Effector memory CD8-positive, alpha-beta T cell (primary cell): ENCODE measurements at regions not wholly inside any gene's neighbourhood (a gene's known extent, or its start where the extent isn't known, plus 50 kb on each side); places are given as distances from the start of the nearest gene placed in this dataset.

ENCODE experiments used
- ATAC-seq: fragments of 150-1000 bp; cut with Tn5 transposase; replicated peaks from 2 replicates; pipeline ENCODE4 v1.10.0; 2021; ENCODE audit warnings: mild to moderate bottlenecking, moderate library complexity
- DNase-seq, 3 experiments: peaks; one replicate each; pipeline ENCODE4 v3.0.0; 2021
- H3K27ac Mint-ChIP-seq, 2 donors: one replicate each; pipeline ENCODE4 v1.8.0; 2022; ENCODE audit warnings: mild to moderate bottlenecking in 2 of 2, mixed read lengths in 2 of 2, moderate library complexity in 2 of 2
- H3K27me3 Mint-ChIP-seq, 2 donors: one replicate each; pipeline ENCODE4 v1.8.0; 2022; ENCODE audit warnings: mixed read lengths in 2 of 2
- H3K36me3 Mint-ChIP-seq: one replicate; pipeline ENCODE4 v1.8.0; 2022; ENCODE audit warnings: mild to moderate bottlenecking, moderate library complexity, mixed read lengths; ENCODE audit not compliant: insufficient read depth
- H3K4me1 Mint-ChIP-seq, 2 donors: one replicate each; pipeline ENCODE4 v1.8.0; 2022; ENCODE audit warnings: low read depth in 2 of 2, mixed read lengths in 2 of 2
- H3K4me3 Mint-ChIP-seq, 2 donors: one replicate each; pipeline ENCODE4 v1.8.0; 2022; ENCODE audit warnings: mild to moderate bottlenecking in 2 of 2, mixed read lengths in 2 of 2, moderate library complexity in 2 of 2
- H3K9me3 Mint-ChIP-seq, 2 donors: one replicate each; pipeline ENCODE4 v1.8.0; 2022; ENCODE audit warnings: mixed read lengths in 2 of 2

DNA sequence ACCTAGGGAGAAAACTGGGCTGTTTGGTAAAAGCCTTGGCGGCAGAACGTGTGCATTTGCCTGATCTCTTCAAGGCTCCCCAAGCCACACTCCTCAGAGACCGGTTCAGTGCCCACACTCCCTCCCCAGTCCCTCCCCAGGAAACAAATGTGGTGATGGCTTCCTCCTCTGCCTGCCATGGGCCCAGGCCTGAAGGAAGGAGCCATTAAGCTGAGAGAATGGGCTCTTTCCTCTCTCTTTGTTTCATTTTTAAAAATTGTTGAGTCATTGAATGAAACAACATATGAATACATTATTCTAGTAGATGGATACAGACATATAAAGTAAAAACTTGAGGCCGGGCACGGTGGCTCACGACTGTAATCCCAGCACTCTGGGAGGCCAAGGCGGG is 50.6 kb upstream of the YWHAQ start:
- no peaks in the 10 kb centered on the region for H3K9me3 Mint-ChIP-seq
- DNase-seq, result peak; percentile 47 to 53 (median 51)
- H3K27me3 Mint-ChIP-seq, result no peaks in the 10 kb centered on the region
- peak overlapping the region; percentile 93 to 98 for H3K27ac Mint-ChIP-seq
- peaks cover 17 to 18% of the 10 kb centered on the region in 2 donors for H3K4me1 Mint-ChIP-seq
- H3K4me3 Mint-ChIP-seq, result peak overlapping the region; percentile 54 to 62
- peaks cover 10% of the 10 kb centered on the region for H3K36me3 Mint-ChIP-seq
- ATAC-seq, result peak; percentile 95

DNA sequence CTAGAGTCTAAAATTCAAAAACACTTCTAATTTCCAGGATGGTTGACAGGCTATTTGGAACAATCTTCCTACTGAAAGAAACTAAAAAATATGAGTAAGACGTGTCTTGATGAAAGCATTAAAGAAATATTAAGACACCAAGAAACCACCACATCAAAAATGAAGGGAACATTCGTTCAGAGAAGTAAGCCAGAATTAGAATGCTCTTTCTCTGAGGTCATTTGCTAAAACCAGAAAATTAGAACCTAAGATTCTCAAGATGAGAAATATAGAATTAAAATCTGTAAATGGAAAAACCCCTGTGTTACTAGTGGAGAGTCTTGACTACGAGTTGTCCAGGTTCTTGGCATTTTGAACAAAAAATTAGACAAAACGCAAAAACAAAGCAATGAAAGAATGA is 54.8 kb upstream of the YWHAQ start:
- Mint-ChIP-seq H3K9me3 (no peaks in the 10 kb centered on the region), H3K36me3 (peaks cover 9% of the 10 kb centered on the region), H3K27me3 (no peaks in the 10 kb centered on the region), H3K4me3 (no peak overlapping the region), H3K4me1 (peaks cover 11 to 16% of the 10 kb centered on the region in 2 donors), H3K27ac (no peak overlapping the region)
- DNase-seq (no peak), ATAC-seq (no peak)

DNA sequence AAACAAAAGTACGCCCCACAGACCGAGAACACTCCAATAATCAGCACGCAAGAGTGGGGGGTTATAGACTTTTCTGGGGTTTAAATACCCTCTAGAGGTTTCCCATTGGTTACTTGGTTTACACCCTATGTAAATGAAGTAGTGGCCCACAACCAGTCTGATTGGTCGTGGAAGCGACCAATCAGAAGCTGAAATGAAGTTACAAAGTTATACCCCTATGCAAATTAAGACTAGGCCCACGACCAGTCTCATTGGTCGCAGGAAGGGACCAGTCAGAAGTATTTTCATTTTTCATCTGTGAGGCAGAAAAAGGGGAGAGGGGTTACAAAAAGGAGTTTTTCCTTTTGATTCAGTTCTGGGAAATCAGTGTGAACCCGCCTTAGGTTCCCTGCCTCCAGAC is 55.3 kb upstream of the YWHAQ start:
- Mint-ChIP-seq H3K36me3 (peaks cover 5% of the 10 kb centered on the region), H3K27me3 (no peaks in the 10 kb centered on the region), H3K9me3 (no peaks in the 10 kb centered on the region), H3K4me3 (no peak overlapping the region), H3K4me1 (peaks cover 7 to 12% of the 10 kb centered on the region in 2 donors), H3K27ac (no peak overlapping the region)
- no peak for ATAC-seq
- no peak for DNase-seq

DNA sequence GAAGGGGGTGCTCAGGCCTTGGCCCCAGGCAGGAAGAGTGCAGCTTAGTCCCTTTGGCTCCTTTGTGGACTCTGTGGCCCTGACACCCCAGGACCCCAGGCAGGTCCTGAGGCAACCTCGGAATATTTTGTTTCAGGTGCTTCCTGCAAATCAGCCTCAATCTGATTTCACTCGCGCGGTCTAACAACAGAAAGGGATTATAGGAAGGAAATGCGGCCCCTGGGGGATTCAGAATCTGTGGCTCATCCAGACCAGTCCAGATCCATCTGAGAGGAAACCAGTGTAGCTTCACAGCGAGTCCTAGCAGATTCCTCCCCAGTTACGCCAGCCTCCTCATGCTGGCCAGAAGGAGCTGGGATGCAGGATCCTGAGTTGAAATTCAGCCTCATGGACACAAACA is 59.5 kb upstream of the YWHAQ start:
- Mint-ChIP-seq H3K27me3 (no peaks in the 10 kb centered on the region), H3K9me3 (no peaks in the 10 kb centered on the region), H3K4me3 (no peak overlapping the region), H3K4me1 (peaks cover 13 to 17% of the 10 kb centered on the region in 2 donors), H3K27ac (peak overlapping the region; percentile 51 to 69), H3K36me3 (no peaks in the 10 kb centered on the region)
- ATAC-seq, result no peak
- DNase-seq, result no peak

DNA sequence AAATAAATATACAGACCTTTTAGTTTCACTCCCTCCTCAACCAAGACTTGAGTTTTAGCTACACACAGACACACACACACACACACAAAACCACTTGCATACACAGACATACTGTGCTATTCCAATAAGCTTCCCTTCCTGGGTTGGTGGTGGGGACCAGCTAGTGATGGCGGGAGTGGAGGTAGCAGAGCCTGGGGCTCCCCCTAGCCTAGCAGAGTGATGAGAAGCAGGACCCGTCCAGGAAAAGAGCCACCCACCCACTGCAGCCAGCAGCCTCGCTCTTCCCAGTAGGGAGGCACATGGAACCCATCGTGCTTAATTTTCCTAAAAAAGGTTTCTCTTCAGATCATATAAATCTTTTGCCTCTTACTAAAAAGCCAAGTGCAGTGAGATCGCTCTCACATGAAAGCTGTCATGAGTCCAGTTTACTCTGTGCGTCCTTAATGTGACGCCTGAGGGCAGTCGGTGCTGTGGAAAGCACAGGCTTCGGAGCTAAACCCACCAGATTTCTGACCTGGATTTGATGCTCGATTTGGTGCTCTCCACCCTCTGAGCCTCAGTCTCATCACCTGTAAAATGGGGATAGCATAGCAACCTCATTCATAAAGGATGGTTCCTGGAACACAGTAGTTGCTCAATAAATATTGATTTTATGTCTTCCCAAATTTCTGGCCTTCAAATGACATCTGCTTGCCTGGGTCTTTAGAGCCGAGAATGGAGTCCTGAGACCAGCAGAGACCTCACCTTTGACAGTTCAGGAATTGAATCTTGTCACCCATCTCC is 60.1 kb upstream of the YWHAQ start:
- Mint-ChIP-seq H3K4me3 (no peak overlapping the region), H3K36me3 (no peaks in the 10 kb centered on the region), H3K27ac (peak overlapping the region in 1 of 2 donors; percentile 46)

DNA sequence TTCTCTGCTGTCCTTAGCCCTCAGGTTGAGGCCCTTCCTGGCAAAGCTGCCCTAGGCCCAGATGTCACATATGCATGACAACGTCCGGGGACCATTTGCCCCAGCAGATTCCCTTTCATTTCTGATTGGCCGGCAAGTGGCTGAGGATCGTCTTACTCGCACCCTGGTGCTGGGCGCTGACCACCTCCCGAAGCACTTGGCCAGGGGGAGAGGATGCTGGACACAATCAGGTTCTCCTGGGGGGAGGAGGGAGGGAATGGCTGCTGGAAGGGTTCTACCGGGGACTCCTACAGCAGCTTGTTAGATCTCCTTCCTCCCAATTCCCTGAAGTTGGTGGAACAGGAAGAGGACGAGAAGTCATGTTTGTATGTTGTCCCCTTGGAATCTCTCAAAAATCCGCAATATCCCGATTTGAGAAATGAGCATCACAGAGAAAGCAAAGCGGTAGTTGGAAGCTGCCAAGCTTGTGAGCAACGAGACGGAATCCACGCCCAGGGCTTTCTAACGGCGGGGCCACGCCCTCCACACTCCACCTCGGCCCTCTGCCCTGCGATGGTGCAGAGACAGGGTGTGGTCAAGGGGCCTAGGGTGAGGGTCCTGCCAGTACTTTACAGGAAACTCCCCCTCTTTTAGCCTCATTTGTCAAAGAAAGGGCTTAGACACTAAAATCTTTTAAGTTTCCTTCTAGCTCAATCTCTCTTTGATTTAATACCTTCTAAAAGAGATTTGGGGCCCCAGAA is 61.8 kb upstream of the YWHAQ start:
- Mint-ChIP-seq H3K4me3 (peak overlapping the region; percentile 66 to 67), H3K4me1 (peaks cover 14 to 16% of the 10 kb centered on the region in 2 donors), H3K36me3 (no peaks in the 10 kb centered on the region), H3K9me3 (no peaks in the 10 kb centered on the region), H3K27ac (peak overlapping the region; percentile 86 to 92), H3K27me3 (no peaks in the 10 kb centered on the region)
- ATAC-seq (peak; percentile 70), DNase-seq (peak in 1 of 3 experiments; percentile 28)

More for the DNA sequence above, 60.1 kb upstream of the YWHAQ start:
- no peaks in the 10 kb centered on the region for H3K9me3 Mint-ChIP-seq
- ATAC-seq (no peak), DNase-seq (no peak)
- no peaks in the 10 kb centered on the region for H3K27me3 Mint-ChIP-seq
- peaks cover 13 to 17% of the 10 kb centered on the region in 2 donors for H3K4me1 Mint-ChIP-seq

DNA sequence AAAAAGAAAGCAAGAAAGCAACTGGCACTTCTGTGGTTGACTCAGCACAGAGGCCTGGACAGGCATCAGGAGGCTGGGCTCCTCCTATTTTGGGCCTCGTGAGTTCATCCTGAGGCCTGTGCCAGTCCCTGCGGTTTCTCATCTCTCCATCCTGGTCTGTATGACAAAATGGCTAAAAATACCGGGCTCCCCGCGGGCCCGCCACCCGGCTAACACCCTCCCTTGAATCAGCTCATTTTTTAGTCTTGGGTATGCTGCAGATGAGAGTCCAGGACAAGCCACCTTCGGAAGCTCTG is 62.3 kb upstream of the YWHAQ start:
- ATAC-seq (peak; percentile 72), DNase-seq (peak in 1 of 3 experiments; percentile 12)
- Mint-ChIP-seq H3K4me3 (peak overlapping the region; percentile 66 to 67), H3K27me3 (no peaks in the 10 kb centered on the region), H3K36me3 (no peaks in the 10 kb centered on the region), H3K4me1 (peaks cover 19 to 22% of the 10 kb centered on the region in 2 donors), H3K9me3 (no peaks in the 10 kb centered on the region), H3K27ac (peak overlapping the region; percentile 86 to 92)

DNA sequence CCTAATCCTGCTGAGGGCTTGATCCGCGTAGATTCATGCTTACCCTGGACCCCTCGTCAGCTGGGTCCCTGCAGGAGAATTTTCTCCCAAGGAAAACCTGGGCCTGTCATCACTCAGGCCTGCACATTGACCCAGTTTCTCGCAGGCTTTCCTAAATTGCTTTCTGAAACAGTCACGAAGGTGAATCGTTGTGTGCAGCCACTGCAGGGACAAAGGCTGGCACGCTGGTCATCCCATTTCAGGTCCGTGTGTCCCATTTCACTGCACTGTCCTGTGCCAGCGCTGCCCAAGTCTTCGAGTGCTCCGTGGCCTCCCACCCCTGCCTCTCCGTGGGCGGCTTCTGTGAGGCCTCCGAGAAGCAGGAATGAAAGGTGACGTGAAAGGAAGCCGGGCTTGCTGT is 62.8 kb upstream of the YWHAQ start:
- H3K9me3 Mint-ChIP-seq, result no peaks in the 10 kb centered on the region
- H3K27ac Mint-ChIP-seq, result peak overlapping the region in 1 of 2 donors; percentile 92
- no peaks in the 10 kb centered on the region for H3K27me3 Mint-ChIP-seq
- DNase-seq (no peak), ATAC-seq (no peak)
- H3K4me1 Mint-ChIP-seq, result peaks cover 21 to 24% of the 10 kb centered on the region in 2 donors
- H3K36me3 Mint-ChIP-seq, result no peaks in the 10 kb centered on the region
- peak overlapping the region; percentile 66 to 67 for H3K4me3 Mint-ChIP-seq

DNA sequence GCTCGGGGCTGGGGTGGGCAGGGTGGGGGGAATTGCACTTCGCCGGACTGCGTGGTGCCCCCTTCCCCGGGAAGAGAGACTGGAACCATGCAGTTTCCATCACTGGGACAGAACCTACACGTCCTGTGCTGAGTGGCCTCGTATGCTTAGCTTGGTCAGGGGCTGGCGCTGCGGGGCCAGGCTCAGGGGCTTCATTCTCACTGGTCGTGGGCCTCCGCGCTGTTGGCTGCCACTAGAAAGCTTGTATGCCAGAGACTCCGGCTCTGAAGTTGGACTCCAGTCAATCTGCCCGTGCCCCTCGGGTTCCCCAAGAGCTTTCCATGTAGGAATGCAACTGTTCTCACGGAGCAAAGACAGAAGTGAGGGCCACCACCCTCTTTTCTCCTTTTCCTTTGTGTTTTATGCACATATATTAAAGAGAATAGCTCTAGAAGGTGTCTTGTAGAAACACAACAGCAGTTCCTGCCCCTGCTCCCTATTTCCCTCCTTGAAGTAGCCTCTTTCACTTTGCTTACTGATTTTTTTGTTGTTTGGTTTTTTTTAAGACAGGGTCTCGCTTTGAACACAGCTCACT is 64.0 kb upstream of the YWHAQ start:
- Mint-ChIP-seq H3K4me3 (no peak overlapping the region), H3K4me1 (peaks cover 26 to 31% of the 10 kb centered on the region in 2 donors)

DNA sequence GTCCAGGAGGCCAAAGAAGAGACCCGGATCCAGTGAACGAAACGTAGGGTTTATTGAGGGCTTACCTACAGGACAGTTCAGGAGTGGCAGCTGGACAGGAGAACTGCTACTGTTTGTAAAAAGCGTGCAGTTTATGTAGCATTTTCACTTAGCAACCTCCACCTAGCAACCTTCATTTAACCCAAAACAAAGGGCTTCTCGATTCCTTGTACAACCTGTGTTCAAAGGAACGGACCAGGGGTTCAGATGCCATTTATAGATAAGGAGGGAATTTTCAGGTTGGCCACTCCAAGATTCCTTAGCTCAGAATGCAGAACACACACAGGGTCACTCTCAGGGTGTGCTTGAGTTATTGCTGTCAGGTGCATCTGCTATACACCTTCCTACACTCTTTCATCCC is 65.1 kb upstream of the YWHAQ start:
- H3K36me3 Mint-ChIP-seq, result no peaks in the 10 kb centered on the region
- H3K27me3 Mint-ChIP-seq, result no peaks in the 10 kb centered on the region
- no peaks in the 10 kb centered on the region for H3K9me3 Mint-ChIP-seq
- no peak overlapping the region for H3K4me3 Mint-ChIP-seq
- H3K4me1 Mint-ChIP-seq, result peaks cover 33 to 34% of the 10 kb centered on the region in 2 donors
- ATAC-seq (no peak), DNase-seq (no peak)
- no peak overlapping the region for H3K27ac Mint-ChIP-seq

More for the DNA sequence above, 64.0 kb upstream of the YWHAQ start:
- Mint-ChIP-seq H3K27ac (no peak overlapping the region), H3K36me3 (no peaks in the 10 kb centered on the region), H3K9me3 (no peaks in the 10 kb centered on the region), H3K27me3 (no peaks in the 10 kb centered on the region)
- ATAC-seq (no peak), DNase-seq (no peak)

DNA sequence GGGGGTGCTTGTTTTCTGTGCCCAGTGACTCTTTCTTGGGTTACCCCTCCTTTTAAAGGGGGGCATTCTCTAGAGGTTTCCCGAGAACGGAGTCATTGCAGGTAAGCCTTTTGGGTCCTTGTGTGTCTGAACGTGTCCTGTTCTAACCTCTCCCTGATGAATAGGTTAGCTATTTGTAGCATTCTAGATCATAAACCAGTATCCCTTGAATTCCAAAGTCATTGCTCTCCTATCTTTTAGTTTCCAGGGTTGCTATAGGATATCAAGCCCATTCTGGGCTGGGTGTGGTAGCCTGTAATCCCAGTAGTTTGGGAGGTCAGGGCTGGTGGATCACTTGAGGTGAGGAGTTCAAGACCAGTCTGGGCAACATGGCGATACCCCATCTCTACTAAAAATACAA is 65.9 kb upstream of the YWHAQ start:
- DNase-seq, result no peak
- Mint-ChIP-seq H3K9me3 (no peaks in the 10 kb centered on the region), H3K36me3 (no peaks in the 10 kb centered on the region), H3K4me1 (peaks cover 33 to 39% of the 10 kb centered on the region in 2 donors), H3K27ac (no peak overlapping the region), H3K4me3 (no peak overlapping the region), H3K27me3 (no peaks in the 10 kb centered on the region)
- ATAC-seq, result no peak

DNA sequence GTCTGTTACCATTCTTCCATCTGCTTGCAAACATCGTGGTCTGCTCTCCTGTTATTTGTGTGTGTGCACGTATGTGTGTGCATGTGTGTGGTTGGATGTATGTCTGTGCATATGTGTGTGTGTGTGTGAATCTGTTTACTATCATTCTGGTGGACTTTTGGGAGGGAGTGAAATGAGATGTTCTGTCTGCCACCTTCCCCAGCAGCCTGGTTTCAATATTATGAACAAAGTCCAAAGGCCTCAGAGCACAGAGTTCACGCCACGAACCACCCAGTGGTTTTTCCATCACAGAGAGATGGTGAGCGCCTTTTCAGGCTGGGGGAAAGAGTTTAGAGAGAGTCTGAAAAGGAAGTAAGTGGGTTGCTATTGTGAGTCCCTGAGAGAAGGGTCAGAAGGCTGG is 67.1 kb upstream of the YWHAQ start:
- peak overlapping the region; percentile 79 to 87 for H3K27ac Mint-ChIP-seq
- H3K4me3 Mint-ChIP-seq, result peak overlapping the region; percentile 16 to 26
- H3K27me3 Mint-ChIP-seq, result no peaks in the 10 kb centered on the region
- DNase-seq (no peak), ATAC-seq (peak; percentile 30)
- H3K9me3 Mint-ChIP-seq, result peaks cover 2 to 6% of the 10 kb centered on the region in 2 donors
- H3K4me1 Mint-ChIP-seq, result peaks cover 35 to 42% of the 10 kb centered on the region in 2 donors
- peaks cover 2% of the 10 kb centered on the region for H3K36me3 Mint-ChIP-seq

DNA sequence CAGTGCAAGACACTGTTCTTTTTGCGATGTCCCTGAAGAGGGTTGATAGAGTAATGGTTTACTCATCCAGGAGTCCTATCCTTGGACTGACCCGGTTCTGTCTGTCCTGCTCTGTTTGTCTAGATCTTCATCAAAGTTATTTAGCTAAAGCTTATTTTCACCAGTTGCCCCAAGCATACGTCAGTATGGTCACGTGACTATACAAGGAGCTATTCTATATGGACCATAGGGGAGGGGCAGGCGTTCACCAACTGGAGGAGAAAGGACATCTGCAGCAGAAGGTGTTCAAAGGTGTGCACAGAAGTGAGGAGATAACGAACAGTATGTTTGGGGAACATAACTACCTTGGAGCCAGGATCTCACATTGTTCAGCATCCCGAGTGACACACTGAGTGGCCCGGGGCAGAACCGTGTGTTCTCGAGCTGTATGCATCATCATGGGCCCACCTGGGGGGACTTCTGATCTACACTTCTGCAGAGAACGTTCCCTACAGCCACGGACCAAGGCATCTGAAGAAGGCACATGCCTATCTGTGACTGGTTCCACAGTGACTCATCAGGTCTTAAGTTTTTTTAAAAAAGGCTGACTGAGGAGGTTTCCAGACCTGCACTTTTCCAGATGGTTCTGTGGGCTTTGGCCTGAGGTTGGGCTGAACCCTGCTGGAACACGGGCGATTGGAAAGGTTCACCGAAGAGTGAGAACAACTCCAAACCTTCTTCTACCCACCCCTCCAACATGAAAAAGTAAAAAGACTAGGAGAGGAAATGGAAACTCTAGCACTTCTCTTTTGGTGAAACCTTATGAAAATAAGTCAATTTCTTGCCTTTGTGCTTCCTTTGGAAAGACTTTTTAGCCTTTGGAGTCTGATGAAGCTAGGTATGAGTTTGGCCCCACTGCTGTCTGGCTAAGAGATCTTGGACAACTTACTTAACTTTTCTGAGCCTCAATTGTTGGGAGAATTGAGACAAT is 68.6 kb upstream of the YWHAQ start:
- DNase-seq (no peak), ATAC-seq (no peak)

More for the DNA sequence above, 68.6 kb upstream of the YWHAQ start:
- Mint-ChIP-seq H3K27me3 (no peaks in the 10 kb centered on the region), H3K4me1 (peaks cover 39 to 41% of the 10 kb centered on the region in 2 donors), H3K27ac (peak overlapping the region in 1 of 2 donors; percentile 49), H3K4me3 (peak overlapping the region in 1 of 2 donors; percentile 13), H3K9me3 (peaks cover 2 to 6% of the 10 kb centered on the region in 2 donors), H3K36me3 (peaks cover 16% of the 10 kb centered on the region)
